Fibroblast of lung (primary cell): ENCODE measurements at regions not wholly inside any gene's neighbourhood (a gene's known extent, or its start where the extent isn't known, plus 50 kb on each side); places are given as distances from the start of the nearest gene placed in this dataset.
A peak's percentile ranks its signal among the peaks of the same experiment; 100 is the strongest.

ENCODE experiments used
- DNase-seq, 2 donors: peaks; one replicate each; pipeline versions ENCODE4 v3.0.0 to v3.0.0-alpha.2; 2010; ENCODE audit warnings: low read depth in 2 of 2
- H2AFZ ChIP-seq: 2 replicates; pipeline ENCODE4 v1.5.1; 2012; ENCODE audit warnings: low read length, control low read depth, inconsistent platforms
- H3K27ac ChIP-seq: 2 replicates; pipeline ENCODE4 v1.5.1; 2011; ENCODE audit warnings: low read length, control low read depth; ENCODE audit not compliant: insufficient read depth
- H3K27me3 ChIP-seq: 2 replicates; pipeline ENCODE4 v1.5.1; 2011; ENCODE audit warnings: mild to moderate bottlenecking, low read length; ENCODE audit not compliant: control insufficient read depth, insufficient read depth
- H3K36me3 ChIP-seq: 2 replicates; pipeline ENCODE4 v1.5.1; 2011; ENCODE audit warnings: low read length; ENCODE audit not compliant: control insufficient read depth, insufficient read depth
- H3K4me1 ChIP-seq: 2 replicates; pipeline ENCODE4 v1.5.1; 2011; ENCODE audit warnings: low read length; ENCODE audit not compliant: control insufficient read depth, insufficient read depth; ENCODE audit errors: extremely low read depth
- H3K4me2 ChIP-seq: 2 replicates; pipeline ENCODE4 v1.5.1; 2011; ENCODE audit warnings: low read length, control low read depth; ENCODE audit not compliant: insufficient read depth; ENCODE audit errors: extremely low read depth
- H3K4me3 ChIP-seq, 4 experiments: fragments of 200-600 bp in 1 of 4; sonication (generic) in 1 of 4; replicated peaks in 1 of 4; 2 replicates each; pipeline ENCODE4 v1.5.1; 2011 to 2016; ENCODE audit warnings: low read length in 4 of 4, low read depth in 3 of 4, mild to moderate bottlenecking in 3 of 4, control low read depth in 2 of 4, inconsistent platforms in 1 of 4, mixed read lengths in 1 of 4; ENCODE audit not compliant: insufficient read depth in 1 of 4; ENCODE audit errors: control extremely low read depth in 1 of 4
- H3K79me2 ChIP-seq: 2 replicates; pipeline ENCODE4 v1.5.1; 2012; ENCODE audit warnings: mild to moderate bottlenecking, low read length, inconsistent platforms; ENCODE audit not compliant: control insufficient read depth, insufficient read depth
- H3K9ac ChIP-seq: 2 replicates; pipeline ENCODE4 v1.5.1; 2011; ENCODE audit warnings: mild to moderate bottlenecking, low read length, control low read depth; ENCODE audit not compliant: insufficient read depth
- H3K9me3 ChIP-seq: 2 replicates; pipeline ENCODE4 v1.5.1; 2012; ENCODE audit warnings: low read depth, low read length; ENCODE audit not compliant: control insufficient read depth, insufficient read depth
- H4K20me1 ChIP-seq: 2 replicates; pipeline ENCODE4 v1.5.1; 2011; ENCODE audit warnings: low read length; ENCODE audit not compliant: control insufficient read depth, insufficient read depth; ENCODE audit errors: extremely low read depth
- CTCF ChIP-seq, 2 donors: IDR thresholded peaks in 1 of 2; conservative IDR thresholded peaks in 1 of 2; 1 replicate in 1 of 2; 2 replicates in 1 of 2; pipeline ENCODE4 v1.5.1; 2011 to 2012; ENCODE audit warnings: low read length in 2 of 2, control low read depth in 1 of 2, inconsistent platforms in 1 of 2, low read depth in 1 of 2, mild to moderate bottlenecking in 1 of 2
- EZH2 ChIP-seq: IDR thresholded peaks from 2 replicates; pipeline ENCODE4 v1.5.1; 2012; ENCODE audit warnings: low read length, control low read depth, mild to moderate bottlenecking; ENCODE audit errors: missing control alignments

DNA sequence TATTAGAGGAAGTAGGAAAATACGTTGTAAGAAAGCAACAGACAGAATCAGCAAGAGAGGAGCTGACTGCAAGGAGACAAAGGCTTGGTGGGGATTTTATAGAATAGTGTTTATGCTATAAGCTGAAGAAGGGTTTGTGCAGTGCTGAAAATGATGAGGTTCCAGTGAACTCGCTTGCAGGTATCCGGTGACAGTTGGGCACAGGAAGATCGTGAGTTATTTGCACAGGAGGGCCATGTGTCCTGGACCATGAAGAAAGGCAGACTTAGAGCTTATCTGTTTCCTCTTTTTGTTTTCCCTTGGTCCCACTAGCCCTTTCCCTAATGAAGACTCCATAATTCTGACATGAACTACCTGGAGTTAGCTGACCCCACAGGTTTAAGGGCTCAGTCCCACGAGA lies 61.4 kb downstream of the NXNL2 start:
- Histone ChIP-seq H2AFZ (no peak overlapping the region), H4K20me1 (no peaks in the 10 kb centered on the region), H3K27me3 (no peaks in the 10 kb centered on the region), H3K36me3 (no peaks in the 10 kb centered on the region), H3K4me2 (no peak overlapping the region), H3K4me3 (no peak overlapping the region), H3K9ac (no peak overlapping the region), H3K9me3 (no peaks in the 10 kb centered on the region), H3K27ac (no peak overlapping the region), H3K79me2 (no peaks in the 10 kb centered on the region), H3K4me1 (no peaks in the 10 kb centered on the region)
- no peak for DNase-seq
- TF ChIP-seq EZH2 (no peak), CTCF (conservative IDR thresholded peaks at IDR 0.05 in 1 of 2, IDR thresholded peaks at IDR 0.05 in 1 of 2; ENCODE audit: low read depth in 1 of 2, low read length in 2 of 2) (no peak)

- Histone ChIP-seq H4K20me1 (no peaks in the 10 kb centered on the region), H3K79me2 (no peaks in the 10 kb centered on the region), H3K9ac (no peak overlapping the region), H3K4me3 (no peak overlapping the region), H3K9me3 (no peaks in the 10 kb centered on the region), H3K36me3 (no peaks in the 10 kb centered on the region), H3K4me1 (peaks cover 5% of the 10 kb centered on the region), H3K27me3 (no peaks in the 10 kb centered on the region), H3K4me2 (peak overlapping the region; percentile 23), H2AFZ (no peak overlapping the region), H3K27ac (no peak overlapping the region)
- no peak for TF ChIP-seq CTCF (conservative IDR thresholded peaks at IDR 0.05 in 1 of 2, IDR thresholded peaks at IDR 0.05 in 1 of 2; ENCODE audit: low read depth in 1 of 2, low read length in 2 of 2)
- TF ChIP-seq EZH2: no peak
- DNase-seq: peak; percentile 30 to 56
Observed at GRCh38 chr9:88604836-88605511, 70.0 kb downstream of the NXNL2 start.

DNA sequence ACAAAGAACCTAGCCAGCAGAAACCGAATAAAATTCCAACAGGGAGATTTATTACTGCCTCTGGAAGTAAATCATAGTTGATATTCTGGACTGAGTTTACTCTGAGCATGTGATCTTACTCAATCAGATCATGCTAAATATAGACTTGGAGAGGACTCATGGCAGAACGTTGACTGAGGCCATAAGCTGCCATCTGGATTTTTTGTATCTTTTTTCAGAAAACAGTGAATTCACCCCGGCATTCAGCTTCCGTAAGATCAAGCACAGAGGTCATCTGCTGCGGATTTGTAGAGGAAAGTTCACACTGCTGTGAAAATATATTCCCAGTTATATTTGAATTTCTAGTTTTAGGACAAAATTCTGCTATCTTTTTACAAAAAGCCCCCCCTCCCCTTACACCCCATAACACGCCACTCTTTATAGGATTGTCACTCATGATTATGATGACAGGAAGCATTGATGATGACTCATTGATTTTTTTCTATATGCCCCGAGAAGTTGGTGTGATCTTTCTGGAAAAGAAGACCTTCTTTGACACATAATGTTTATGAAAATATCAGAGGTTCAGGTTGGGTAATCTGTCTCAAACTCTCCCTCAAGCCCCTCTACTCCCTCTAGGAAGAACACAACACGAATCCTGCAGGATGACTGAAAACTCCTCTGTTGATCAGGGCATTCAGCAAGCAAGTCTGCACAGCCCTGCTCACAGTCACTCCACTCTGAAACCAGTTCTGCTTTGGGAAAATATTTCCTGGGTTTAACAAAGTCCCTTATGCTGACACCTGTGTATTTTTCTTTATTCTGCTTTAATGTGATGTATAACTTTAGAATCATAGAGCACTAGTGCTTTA lies 70.8 kb downstream of the NXNL2 start:
- no peak overlapping the region for H3K9ac ChIP-seq
- no peaks in the 10 kb centered on the region for H4K20me1 ChIP-seq
- peak overlapping the region; percentile 23 for H3K4me2 ChIP-seq
- TF ChIP-seq CTCF (conservative IDR thresholded peaks at IDR 0.05 in 1 of 2, IDR thresholded peaks at IDR 0.05 in 1 of 2; ENCODE audit: low read depth in 1 of 2, low read length in 2 of 2): no peak
- no peak for TF ChIP-seq EZH2
- no peaks in the 10 kb centered on the region for H3K36me3 ChIP-seq
- peaks cover 5% of the 10 kb centered on the region for H3K4me1 ChIP-seq
- H3K9me3 ChIP-seq: no peaks in the 10 kb centered on the region
- H3K27ac ChIP-seq: no peak overlapping the region
- peak; percentile 28 to 90 for DNase-seq
- no peaks in the 10 kb centered on the region for H3K27me3 ChIP-seq
- H3K4me3 ChIP-seq: no peak overlapping the region
- no peak overlapping the region for H2AFZ ChIP-seq
- no peaks in the 10 kb centered on the region for H3K79me2 ChIP-seq
